Hindlimb muscle (tissue), 1 donor: ENCODE measurements at regions not wholly inside any gene's neighbourhood (a gene's known extent, or its start where the extent isn't known, plus 50 kb on each side); places are given as distances from the start of the nearest gene placed in this dataset.
"Not testable (repeated sequence)": the region's sequence is repeated elsewhere in the genome, so short reads cannot be mapped to it uniquely, and the experiment has no call there.

Experiments
- DNase-seq: peaks from one replicate; pipeline ENCODE4 v3.0.0-alpha.2; 2013

- DNase-seq = peak; percentile 87
Observed at GRCh38 chr7:69429911-69430383, 168.3 kb upstream of the AUTS2 start.

DNA sequence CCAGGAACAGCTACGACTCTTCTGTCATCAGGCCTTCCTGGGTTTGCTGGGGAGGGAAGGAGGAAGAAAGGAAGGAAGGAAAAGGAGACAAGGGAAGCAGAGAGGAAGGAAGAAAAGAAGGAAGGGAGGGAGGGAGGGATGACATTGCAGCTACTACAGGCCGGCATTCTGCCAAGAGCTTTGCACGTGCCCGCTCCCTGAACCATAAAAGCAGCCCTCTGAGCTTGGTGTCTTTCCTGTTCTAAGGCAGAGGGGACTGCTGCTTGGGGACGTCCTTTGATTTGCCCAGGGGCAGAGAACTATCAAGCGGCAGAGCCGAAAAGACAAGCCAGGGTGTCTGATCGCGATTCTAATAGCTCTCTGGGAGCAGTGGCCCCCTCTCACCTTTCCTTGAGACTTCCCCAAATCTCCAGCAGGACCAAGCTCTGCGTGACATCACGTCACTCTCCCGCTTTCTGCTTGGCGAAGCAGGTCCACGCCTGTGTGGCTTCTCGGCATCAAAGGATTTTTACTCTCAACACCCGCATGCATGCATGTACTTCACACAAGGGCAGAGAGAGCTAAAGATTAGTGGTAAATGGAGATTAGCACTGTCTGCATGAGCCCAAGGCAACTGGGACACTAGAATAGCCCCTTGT lies 167.8 kb upstream of the AUTS2 start:
- DNase-seq = peak; percentile 70

DNA sequence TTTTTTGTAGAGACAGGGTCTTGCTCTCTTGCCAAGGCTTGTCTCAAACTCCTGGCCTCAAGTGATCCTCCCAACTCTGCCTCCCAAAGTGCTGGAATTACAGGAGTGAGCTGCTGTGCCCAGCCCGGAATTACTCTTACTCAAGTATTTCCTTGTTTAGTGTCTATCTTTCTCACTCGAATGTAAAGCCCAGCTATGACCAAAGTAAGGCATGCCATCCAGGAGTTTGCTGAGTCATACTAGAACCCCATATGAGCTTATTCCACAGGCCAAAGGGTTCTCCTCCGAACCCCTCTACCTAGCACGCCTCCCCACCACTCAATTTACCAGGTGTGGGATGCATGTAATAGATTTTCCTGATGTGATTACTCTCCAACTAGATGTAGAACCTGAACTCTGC lies 166.6 kb upstream of the AUTS2 start:
- DNase-seq = no peak

DNA sequence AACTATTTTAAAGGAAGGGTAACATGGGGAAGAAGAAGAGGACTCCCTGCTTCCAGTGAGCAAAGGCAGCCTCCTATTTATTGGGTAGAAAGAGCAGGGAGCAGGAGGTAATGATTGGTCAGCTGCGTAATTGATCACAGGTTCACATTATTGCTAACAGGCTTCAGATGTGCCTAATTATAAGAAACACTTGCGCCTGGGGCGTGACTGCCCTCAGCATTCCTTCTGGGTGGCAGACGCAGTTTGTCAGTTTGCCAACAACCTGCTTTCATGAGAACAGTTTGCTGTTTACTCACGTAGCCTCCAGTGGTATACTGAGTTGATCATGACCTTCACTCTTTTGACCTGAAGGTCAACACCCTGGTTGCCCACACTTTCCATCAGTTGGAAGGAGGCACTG lies 166.0 kb upstream of the AUTS2 start:
- not testable (repeated sequence) for DNase-seq

- DNase-seq = no peak
Observed at GRCh38 chr7:69433081-69433480, 165.2 kb upstream of the AUTS2 start.

DNA sequence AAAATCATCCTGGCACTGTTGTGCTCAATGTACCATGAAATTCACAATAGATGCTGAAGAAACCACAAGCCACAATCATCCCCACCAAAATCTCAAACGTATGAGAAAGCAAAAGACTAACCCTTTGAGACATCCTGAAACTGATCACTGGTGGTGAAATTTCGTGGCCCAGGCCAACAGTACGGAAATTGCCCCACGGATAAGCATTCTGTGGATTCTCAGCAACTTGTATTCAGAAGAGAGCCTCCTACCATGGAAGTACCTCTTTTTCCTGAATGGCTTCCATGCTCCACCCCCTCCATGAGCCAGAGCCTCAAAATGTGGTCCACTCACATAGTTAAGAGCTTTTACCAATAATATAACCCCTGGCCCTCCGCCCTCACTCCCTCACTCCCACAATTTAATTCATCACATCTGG lies 163.9 kb upstream of the AUTS2 start:
- no peak for DNase-seq

DNA sequence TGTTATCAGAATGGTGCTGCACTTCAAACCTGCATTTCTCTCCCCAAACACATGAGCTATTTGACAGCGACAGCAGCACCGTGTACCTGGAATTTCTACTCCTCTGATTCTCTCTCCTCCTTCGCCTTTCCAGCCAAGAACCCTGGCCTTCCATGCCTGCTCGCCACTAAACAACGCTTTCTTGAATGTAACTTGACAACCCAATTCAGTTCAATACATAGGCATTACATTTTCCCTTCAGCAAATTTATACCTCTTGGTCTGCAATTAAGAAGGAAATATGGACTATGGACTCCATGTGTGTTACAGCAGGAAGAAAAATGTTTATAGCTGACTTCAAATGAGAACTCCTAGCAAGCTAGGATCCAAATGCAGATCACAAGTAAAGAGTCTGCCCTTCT lies 162.6 kb upstream of the AUTS2 start:
- DNase-seq = no peak

DNA sequence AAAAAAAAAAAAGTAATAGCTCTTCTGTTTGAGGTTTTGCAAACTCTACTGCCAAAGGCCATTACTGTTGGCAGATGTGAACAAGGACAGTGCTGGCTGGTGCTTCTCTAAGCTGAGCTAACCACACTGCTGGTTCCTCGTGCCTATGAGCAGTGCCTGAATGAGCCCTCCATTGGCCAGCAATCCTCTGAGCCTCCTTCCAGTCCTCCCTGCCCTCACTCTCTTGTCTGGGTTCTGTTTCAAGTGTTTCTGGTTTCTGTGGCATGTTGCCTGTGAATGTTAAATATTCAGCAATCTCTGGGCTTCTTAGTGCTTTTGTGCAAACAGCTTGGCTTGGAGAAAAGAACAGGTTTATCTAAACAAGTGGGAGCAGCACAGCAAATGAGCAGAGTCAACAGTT lies 161.3 kb upstream of the AUTS2 start:
- no peak for DNase-seq

DNA sequence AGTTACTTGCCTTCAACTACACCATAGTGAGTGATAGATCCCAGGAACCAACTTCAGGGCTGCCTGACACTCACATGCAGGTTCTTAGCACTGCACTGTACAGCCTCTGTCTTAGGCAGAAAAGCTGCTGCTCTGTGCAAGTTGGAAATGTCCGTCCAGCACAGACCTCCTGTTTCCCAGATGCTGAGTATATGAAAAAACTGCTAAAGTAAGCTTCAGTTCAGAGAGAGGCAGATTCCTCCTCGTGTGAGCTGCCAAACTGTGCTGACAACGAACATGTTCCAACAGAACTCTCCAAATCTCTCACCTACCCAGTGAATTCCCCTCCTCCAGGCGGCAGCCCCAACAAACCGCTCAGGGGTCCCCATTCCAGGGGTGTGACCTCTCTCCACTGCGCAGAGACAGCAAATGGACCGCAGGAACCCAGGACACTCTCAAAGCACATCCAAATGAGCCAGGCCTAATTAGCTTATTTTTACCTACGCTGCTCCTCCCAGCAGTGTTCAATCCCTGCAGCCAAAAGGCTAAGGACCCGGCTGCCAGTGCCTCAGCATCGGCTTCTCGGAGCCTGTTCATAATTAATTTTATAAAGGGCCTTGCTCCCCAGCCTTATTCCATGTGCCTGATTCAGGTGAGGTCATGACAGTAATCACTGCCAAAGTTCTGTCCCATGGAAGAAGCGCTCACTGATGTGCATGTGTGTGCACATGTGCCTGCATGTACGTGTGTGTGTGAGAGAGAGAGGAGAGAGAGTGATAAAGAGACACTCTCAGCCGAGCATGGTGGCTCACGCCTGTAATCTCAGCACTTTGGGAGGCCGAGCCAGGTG lies 159.5 kb upstream of the AUTS2 start:
- DNase-seq = peak; percentile 82

GRCh38 chr7:69439636-69440325 lies 158.5 kb upstream of the AUTS2 start:
- no peak for DNase-seq

DNA sequence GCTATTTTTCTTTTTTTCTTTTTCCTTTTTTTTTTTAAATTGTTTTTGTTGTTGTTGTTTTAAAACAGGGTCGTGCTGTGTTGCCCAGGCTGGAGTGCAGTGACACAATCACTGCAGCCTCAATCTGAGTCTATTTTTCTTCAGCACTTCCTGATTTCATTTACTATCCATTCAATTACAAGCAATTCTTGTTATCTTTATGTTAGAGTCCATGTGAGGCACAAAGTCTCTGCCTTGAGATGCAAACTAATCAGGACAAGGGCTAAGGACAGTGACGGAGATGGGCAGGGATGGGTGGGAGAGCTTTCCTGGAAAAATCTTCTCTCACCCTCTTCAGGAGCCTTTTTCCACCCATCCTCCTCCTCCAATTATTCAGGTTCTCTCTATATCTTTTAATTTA lies 157.3 kb upstream of the AUTS2 start:
- DNase-seq = no peak

GRCh38 chr7:69443136-69443535 lies 155.1 kb upstream of the AUTS2 start:
- DNase-seq = no peak

DNA sequence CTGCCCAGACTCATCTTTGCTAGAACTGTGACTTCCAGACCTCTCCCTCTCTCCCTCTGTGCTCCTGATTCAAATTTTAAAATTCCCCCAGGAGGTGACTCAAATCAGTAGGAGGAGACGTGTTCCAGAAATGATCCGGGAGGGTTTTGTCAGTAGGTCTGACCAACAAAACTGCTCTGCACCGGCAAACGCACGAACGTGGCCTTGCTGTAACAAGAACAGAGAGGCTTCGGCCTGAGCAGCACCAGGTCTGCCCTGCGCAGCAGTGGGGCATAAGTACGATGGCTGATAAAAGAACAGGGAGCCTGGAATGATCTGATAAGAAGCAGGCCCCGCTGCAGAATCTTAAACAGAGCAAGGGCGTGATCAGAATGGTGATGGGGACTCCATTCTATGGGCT lies 152.7 kb upstream of the AUTS2 start:
- DNase-seq = no peak

GRCh38 chr7:69446213-69446612 lies 152.1 kb upstream of the AUTS2 start:
- not testable (repeated sequence) for DNase-seq

GRCh38 chr7:69448071-69448470 lies 150.2 kb upstream of the AUTS2 start:
- DNase-seq = peak; percentile 34

DNA sequence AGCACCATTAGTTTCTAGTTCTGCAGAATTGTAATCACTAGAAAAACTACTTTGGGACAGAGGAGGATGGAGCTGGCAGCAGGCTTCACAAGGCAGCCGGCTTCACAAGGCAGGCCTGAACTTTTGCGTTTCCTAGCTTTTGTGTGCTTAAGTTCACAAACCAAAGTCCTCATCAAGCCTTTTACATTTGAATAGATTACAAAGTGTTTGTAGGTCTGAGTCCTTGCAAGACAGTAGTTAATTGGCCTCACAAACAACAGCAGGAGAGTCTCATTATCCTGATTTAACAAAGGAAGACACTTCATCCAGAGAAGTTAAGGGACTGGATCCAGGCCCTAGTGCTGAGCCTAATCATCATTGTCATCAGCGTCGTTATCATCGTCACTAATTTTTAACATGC lies 147.8 kb upstream of the AUTS2 start:
- DNase-seq = no peak

DNA sequence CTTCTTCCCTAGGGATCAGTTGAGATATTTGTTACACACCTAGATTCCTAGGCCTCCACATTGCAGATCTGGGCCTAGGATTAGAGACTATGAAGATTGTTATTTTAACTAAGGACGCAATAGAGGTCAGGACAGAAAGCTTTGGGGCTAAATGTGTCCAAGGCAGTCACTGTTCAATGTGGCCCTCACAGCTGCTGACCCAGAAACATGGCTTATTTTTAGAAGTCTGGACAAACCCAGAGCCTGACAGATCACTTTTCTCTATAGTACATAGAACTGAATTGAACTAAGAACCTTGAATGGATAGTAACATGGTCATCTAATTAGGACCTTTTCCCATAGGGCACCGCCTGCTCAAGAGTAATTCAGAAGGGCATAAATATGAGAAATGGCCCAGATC lies 146.6 kb upstream of the AUTS2 start:
- no peak for DNase-seq

DNA sequence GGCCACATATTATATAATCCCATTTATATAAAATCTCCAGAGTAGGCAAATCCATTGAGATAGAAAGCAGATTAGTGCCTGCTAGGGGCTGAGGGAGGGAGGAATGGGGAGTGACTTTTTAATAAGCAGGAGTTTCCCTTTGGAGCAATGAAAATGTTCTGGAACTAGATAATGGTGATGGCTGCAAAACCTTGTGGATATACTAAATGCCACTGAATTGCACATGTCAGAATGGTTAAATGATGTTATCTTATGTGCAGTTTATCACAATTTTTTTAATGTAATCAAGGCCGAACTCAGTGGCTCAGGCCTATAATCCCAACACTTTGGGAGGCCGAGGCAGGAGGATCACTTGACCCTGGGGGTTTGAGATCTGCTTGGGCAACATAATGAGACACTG lies 145.5 kb upstream of the AUTS2 start:
- no peak for DNase-seq

- DNase-seq = peak; percentile 79
Observed at GRCh38 chr7:69457595-69458504, 140.4 kb upstream of the AUTS2 start.

DNA sequence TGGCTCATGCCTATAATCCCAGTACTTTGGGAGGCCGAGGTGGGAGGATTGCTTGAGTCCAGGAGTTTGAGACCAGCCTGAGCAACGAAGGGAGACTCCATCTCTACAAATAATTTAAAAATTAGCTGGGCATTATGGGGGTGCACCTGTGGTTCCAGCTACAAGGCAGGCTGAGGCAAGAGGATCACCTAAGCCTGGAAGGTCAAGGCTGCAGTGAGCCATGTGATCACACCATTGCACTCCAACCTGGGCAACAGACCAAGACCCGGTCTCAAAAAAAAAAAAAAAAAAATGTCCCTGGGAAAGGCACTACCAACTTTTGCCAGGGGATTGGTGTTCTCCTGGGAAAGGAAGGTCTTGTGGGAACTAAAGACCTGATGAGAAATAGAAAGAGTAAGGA lies 134.2 kb upstream of the AUTS2 start:
- no peak for DNase-seq

- no peak for DNase-seq
Observed at GRCh38 chr7:69465262-69465661, 133.0 kb upstream of the AUTS2 start.

- no peak for DNase-seq
Observed at GRCh38 chr7:69467826-69468225, 130.4 kb upstream of the AUTS2 start.

DNA sequence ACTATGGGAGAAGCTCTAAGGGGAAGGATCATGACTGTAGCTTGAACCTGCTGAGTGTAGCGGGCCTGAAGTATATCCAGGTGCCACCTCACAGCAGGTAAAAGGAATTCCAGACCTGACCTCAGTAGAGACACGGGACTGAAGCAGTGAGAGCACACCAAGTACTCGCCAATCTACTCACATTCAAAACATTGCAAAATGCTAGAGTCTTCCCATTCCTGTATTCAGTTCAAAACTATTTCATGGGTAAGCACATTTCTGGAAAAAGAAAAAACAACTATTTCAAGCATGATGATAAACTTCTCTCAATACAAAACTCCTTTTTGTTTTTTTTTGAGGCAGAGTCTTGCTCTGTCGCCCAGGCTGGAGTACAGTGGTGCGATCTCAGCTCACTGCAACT lies 121.9 kb upstream of the AUTS2 start:
- DNase-seq = no peak
